ENCODE measurements at regions not wholly inside any gene's neighbourhood (a gene's known extent, or its start where the extent isn't known, plus 50 kb on each side); places are given as distances from the start of the nearest gene placed in this dataset.
"Not testable (repeated sequence)": the region's sequence is repeated elsewhere in the genome, so short reads cannot be mapped to it uniquely, and the experiment has no call there.

- ATAC-seq (ENCODE audit: low read depth in 2 of 2) = no peak
- Histone ChIP-seq H3K27me3 (ENCODE audit: control insufficient read depth, insufficient read depth, low read length) (no peaks in the 10 kb centered on the region), H3K27ac (ENCODE audit: insufficient read depth, low read length, poor library complexity, severe bottlenecking) (no peak overlapping the region), H3K9me3 (ENCODE audit: control insufficient read depth in 2 of 2, low read length in 2 of 2) (no peaks in the 10 kb centered on the region), H3K4me1 (ENCODE audit: control insufficient read depth, insufficient read depth, low read length, poor library complexity, severe bottlenecking) (no peaks in the 10 kb centered on the region), H3K4me3 (ENCODE audit: low read depth, low read length) (no peak overlapping the region), H3K36me3 (ENCODE audit: control insufficient read depth, insufficient read depth, low read length) (no peaks in the 10 kb centered on the region)
- Mint-ChIP-seq H3K4me1 (no peaks in the 10 kb centered on the region), H3K4me3 (no peak overlapping the region), H3K27ac (no peak overlapping the region), H3K9me3 (peaks cover 0 to 4% (median 2%) of the 10 kb centered on the region in 7 donors), H3K36me3 (no peaks in the 10 kb centered on the region), H3K27me3 (no peaks in the 10 kb centered on the region)
- DNase-seq = no peak
Measured at GRCh38 chr13:109400624-109401257, 385.6 kb downstream of the IRS2 start.

- H3K27ac Mint-ChIP-seq = no peak overlapping the region
- H3K27me3 Mint-ChIP-seq = no peaks in the 10 kb centered on the region
- Histone ChIP-seq H3K27me3 (ENCODE audit: control insufficient read depth, insufficient read depth, low read length) (no peaks in the 10 kb centered on the region), H3K4me3 (ENCODE audit: low read depth, low read length) (no peak overlapping the region), H3K4me1 (ENCODE audit: control insufficient read depth, insufficient read depth, low read length, poor library complexity, severe bottlenecking) (no peaks in the 10 kb centered on the region), H3K9me3 (ENCODE audit: control insufficient read depth in 2 of 2, low read length in 2 of 2) (no peaks in the 10 kb centered on the region), H3K27ac (ENCODE audit: insufficient read depth, low read length, poor library complexity, severe bottlenecking) (no peak overlapping the region), H3K36me3 (ENCODE audit: control insufficient read depth, insufficient read depth, low read length) (no peaks in the 10 kb centered on the region)
- H3K4me3 Mint-ChIP-seq = no peak overlapping the region
- H3K36me3 Mint-ChIP-seq = no peaks in the 10 kb centered on the region
- DNase-seq (no peak), ATAC-seq (ENCODE audit: low read depth in 2 of 2) (no peak)
- peaks cover 0 to 4% (median 2%) of the 10 kb centered on the region in 7 donors for H3K9me3 Mint-ChIP-seq
- H3K4me1 Mint-ChIP-seq = no peaks in the 10 kb centered on the region
Measured at GRCh38 chr13:109400209-109400608, 386.2 kb downstream of the IRS2 start.

GRCh38 chr13:109398071-109398470 is 388.3 kb downstream of the IRS2 start:
- H3K27me3 ChIP-seq (ENCODE audit: control insufficient read depth, insufficient read depth, low read length); H3K9me3 ChIP-seq (ENCODE audit: control insufficient read depth in 2 of 2, low read length in 2 of 2); H3K4me3 Mint-ChIP-seq; H3K36me3 ChIP-seq (ENCODE audit: control insufficient read depth, insufficient read depth, low read length); H3K4me1 Mint-ChIP-seq; DNase-seq; H3K27ac ChIP-seq (ENCODE audit: insufficient read depth, low read length, poor library complexity, severe bottlenecking); H3K4me1 ChIP-seq (ENCODE audit: control insufficient read depth, insufficient read depth, low read length, poor library complexity, severe bottlenecking); H3K9me3 Mint-ChIP-seq; H3K36me3 Mint-ChIP-seq; H3K27me3 Mint-ChIP-seq; H3K4me3 ChIP-seq (ENCODE audit: low read depth, low read length); H3K27ac Mint-ChIP-seq; ATAC-seq (ENCODE audit: low read depth in 2 of 2): not testable (repeated sequence)

DNA sequence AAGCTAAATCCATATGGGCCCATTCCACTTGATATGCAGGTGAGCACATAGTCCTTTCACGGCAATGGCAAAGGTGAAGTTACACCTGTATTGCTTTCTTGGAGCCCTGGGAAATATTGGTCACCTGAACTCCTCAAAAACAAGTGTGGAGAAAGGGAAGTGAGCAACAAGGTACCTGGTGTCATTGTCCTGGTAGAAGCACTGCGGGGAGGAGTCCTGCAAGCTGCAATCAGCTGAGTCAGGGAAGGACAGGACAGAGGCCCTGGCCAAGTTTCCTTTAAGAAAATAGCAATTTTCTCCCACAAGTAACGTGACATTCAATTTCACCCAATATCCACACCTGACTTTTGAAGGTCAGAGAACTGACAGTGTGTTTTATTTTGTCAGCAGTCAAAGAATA is 389.1 kb downstream of the IRS2 start:
- H3K4me3 Mint-ChIP-seq = no peak overlapping the region
- H3K27ac Mint-ChIP-seq = no peak overlapping the region
- H3K4me3 ChIP-seq (ENCODE audit: low read depth, low read length) = no peak overlapping the region
- no peaks in the 10 kb centered on the region for H3K9me3 ChIP-seq (ENCODE audit: control insufficient read depth in 2 of 2, low read length in 2 of 2)
- no peaks in the 10 kb centered on the region for H3K36me3 Mint-ChIP-seq
- ATAC-seq (ENCODE audit: low read depth in 2 of 2) (no peak), DNase-seq (no peak)
- H3K36me3 ChIP-seq (ENCODE audit: control insufficient read depth, insufficient read depth, low read length) = no peaks in the 10 kb centered on the region
- peaks cover 0 to 5% (median 2%) of the 10 kb centered on the region in 7 donors for H3K9me3 Mint-ChIP-seq
- no peaks in the 10 kb centered on the region for H3K4me1 Mint-ChIP-seq
- no peaks in the 10 kb centered on the region for H3K27me3 Mint-ChIP-seq
- no peak overlapping the region for H3K27ac ChIP-seq (ENCODE audit: insufficient read depth, low read length, poor library complexity, severe bottlenecking)
- no peaks in the 10 kb centered on the region for H3K27me3 ChIP-seq (ENCODE audit: control insufficient read depth, insufficient read depth, low read length)
- H3K4me1 ChIP-seq (ENCODE audit: control insufficient read depth, insufficient read depth, low read length, poor library complexity, severe bottlenecking) = no peaks in the 10 kb centered on the region

DNA sequence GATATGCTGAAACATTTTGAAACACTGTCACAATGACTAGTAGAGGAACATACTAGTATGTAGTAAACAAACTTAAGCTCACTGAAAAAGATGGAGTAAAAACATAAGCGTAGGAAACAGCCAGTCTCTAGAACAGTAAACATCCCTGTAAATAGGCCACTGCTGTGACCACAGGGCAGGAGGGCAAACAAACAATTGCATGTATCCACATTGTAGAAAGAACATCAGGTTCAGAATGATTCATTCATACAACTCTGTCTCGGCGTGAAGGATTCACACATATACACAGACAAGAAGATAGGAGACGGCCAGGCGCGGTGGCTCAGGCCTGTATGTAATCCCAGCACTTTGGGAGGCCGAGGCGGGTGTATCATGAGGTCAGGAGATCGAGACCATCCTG is 390.1 kb downstream of the IRS2 start:
- peak overlapping the region in 1 of 4 donors; percentile 22 for H3K4me3 Mint-ChIP-seq
- ATAC-seq (ENCODE audit: low read depth in 2 of 2) (no peak), DNase-seq (no peak)
- no peak overlapping the region for H3K27ac Mint-ChIP-seq
- H3K36me3 ChIP-seq (ENCODE audit: control insufficient read depth, insufficient read depth, low read length) = no peaks in the 10 kb centered on the region
- peaks cover 0 to 5% (median 2%) of the 10 kb centered on the region in 7 donors for H3K9me3 Mint-ChIP-seq
- no peaks in the 10 kb centered on the region for H3K4me1 Mint-ChIP-seq
- H3K4me3 ChIP-seq (ENCODE audit: low read depth, low read length) = no peak overlapping the region
- no peaks in the 10 kb centered on the region for H3K27me3 Mint-ChIP-seq
- H3K27me3 ChIP-seq (ENCODE audit: control insufficient read depth, insufficient read depth, low read length) = no peaks in the 10 kb centered on the region
- no peaks in the 10 kb centered on the region for H3K9me3 ChIP-seq (ENCODE audit: control insufficient read depth in 2 of 2, low read length in 2 of 2)
- no peaks in the 10 kb centered on the region for H3K36me3 Mint-ChIP-seq
- H3K4me1 ChIP-seq (ENCODE audit: control insufficient read depth, insufficient read depth, low read length, poor library complexity, severe bottlenecking) = no peaks in the 10 kb centered on the region
- no peak overlapping the region for H3K27ac ChIP-seq (ENCODE audit: insufficient read depth, low read length, poor library complexity, severe bottlenecking)

GRCh38 chr13:109395014-109395413 is 391.4 kb downstream of the IRS2 start:
- Mint-ChIP-seq H3K27me3 (no peaks in the 10 kb centered on the region), H3K36me3 (no peaks in the 10 kb centered on the region), H3K9me3 (peaks cover 0 to 4% (median 2%) of the 10 kb centered on the region in 7 donors), H3K4me3 (no peak overlapping the region), H3K27ac (no peak overlapping the region), H3K4me1 (no peaks in the 10 kb centered on the region)
- Histone ChIP-seq H3K4me3 (ENCODE audit: low read depth, low read length) (no peak overlapping the region), H3K27ac (ENCODE audit: insufficient read depth, low read length, poor library complexity, severe bottlenecking) (no peak overlapping the region), H3K36me3 (ENCODE audit: control insufficient read depth, insufficient read depth, low read length) (no peaks in the 10 kb centered on the region), H3K4me1 (ENCODE audit: control insufficient read depth, insufficient read depth, low read length, poor library complexity, severe bottlenecking) (no peaks in the 10 kb centered on the region), H3K9me3 (ENCODE audit: control insufficient read depth in 2 of 2, low read length in 2 of 2) (no peaks in the 10 kb centered on the region), H3K27me3 (ENCODE audit: control insufficient read depth, insufficient read depth, low read length) (no peaks in the 10 kb centered on the region)
- ATAC-seq (ENCODE audit: low read depth in 2 of 2) (no peak), DNase-seq (no peak)

- H3K4me3 Mint-ChIP-seq = no peak overlapping the region
- no peak overlapping the region for H3K27ac ChIP-seq (ENCODE audit: insufficient read depth, low read length, poor library complexity, severe bottlenecking)
- no peak overlapping the region for H3K4me3 ChIP-seq (ENCODE audit: low read depth, low read length)
- DNase-seq (no peak), ATAC-seq (ENCODE audit: low read depth in 2 of 2) (no peak)
- no peaks in the 10 kb centered on the region for H3K27me3 ChIP-seq (ENCODE audit: control insufficient read depth, insufficient read depth, low read length)
- no peaks in the 10 kb centered on the region for H3K4me1 ChIP-seq (ENCODE audit: control insufficient read depth, insufficient read depth, low read length, poor library complexity, severe bottlenecking)
- no peaks in the 10 kb centered on the region for H3K9me3 ChIP-seq (ENCODE audit: control insufficient read depth in 2 of 2, low read length in 2 of 2)
- H3K27me3 Mint-ChIP-seq = no peaks in the 10 kb centered on the region
- no peaks in the 10 kb centered on the region for H3K36me3 ChIP-seq (ENCODE audit: control insufficient read depth, insufficient read depth, low read length)
- no peaks in the 10 kb centered on the region for H3K4me1 Mint-ChIP-seq
- H3K9me3 Mint-ChIP-seq = peaks cover 0 to 4% (median 2%) of the 10 kb centered on the region in 7 donors
- no peak overlapping the region for H3K27ac Mint-ChIP-seq
- H3K36me3 Mint-ChIP-seq = no peaks in the 10 kb centered on the region
Measured at GRCh38 chr13:109394311-109394988, 391.9 kb downstream of the IRS2 start.

GRCh38 chr13:109393045-109393444 is 393.3 kb downstream of the IRS2 start:
- Mint-ChIP-seq H3K4me1 (no peaks in the 10 kb centered on the region), H3K4me3 (no peak overlapping the region), H3K9me3 (peaks cover 0 to 4% (median 0%) of the 10 kb centered on the region in 7 donors), H3K27ac (no peak overlapping the region), H3K36me3 (no peaks in the 10 kb centered on the region), H3K27me3 (no peaks in the 10 kb centered on the region)
- Histone ChIP-seq H3K4me3 (ENCODE audit: low read depth, low read length) (no peak overlapping the region), H3K4me1 (ENCODE audit: control insufficient read depth, insufficient read depth, low read length, poor library complexity, severe bottlenecking) (no peaks in the 10 kb centered on the region), H3K27ac (ENCODE audit: insufficient read depth, low read length, poor library complexity, severe bottlenecking) (no peak overlapping the region), H3K9me3 (ENCODE audit: control insufficient read depth in 2 of 2, low read length in 2 of 2) (no peaks in the 10 kb centered on the region), H3K27me3 (ENCODE audit: control insufficient read depth, insufficient read depth, low read length) (no peaks in the 10 kb centered on the region), H3K36me3 (ENCODE audit: control insufficient read depth, insufficient read depth, low read length) (no peaks in the 10 kb centered on the region)
- DNase-seq (no peak), ATAC-seq (ENCODE audit: low read depth in 2 of 2) (no peak)

Data from CD4-positive, CD25-positive, alpha-beta regulatory T cell (primary cell).